Ascending aorta (tissue), 2 donors: ENCODE measurements at regions not wholly inside any gene's neighbourhood (a gene's known extent, or its start where the extent isn't known, plus 50 kb on each side); places are given as distances from the start of the nearest gene placed in this dataset.

Source experiments
- DNase-seq, 2 donors: peaks; one replicate each; pipeline ENCODE4 v3.0.0-alpha.2; 2019; ENCODE audit warnings: low spot score in 2 of 2
- H3K27ac ChIP-seq, 2 donors: fragments of 200-600 bp; sonication (generic); one replicate each; pipeline ENCODE4 v1.5.1; 2016 to 2017; ENCODE audit warnings: mild to moderate bottlenecking in 1 of 2
- H3K27me3 ChIP-seq: fragments of 200-600 bp; sonication (generic); one replicate; pipeline ENCODE4 v1.5.1; 2017
- H3K36me3 ChIP-seq, 2 donors: fragments of 200-600 bp; sonication (generic); one replicate each; pipeline ENCODE4 v1.5.1; 2016
- H3K4me1 ChIP-seq, 2 donors: fragments of 200-600 bp; sonication (generic); one replicate each; pipeline ENCODE4 v1.5.1; 2016 to 2017; ENCODE audit warnings: mild to moderate bottlenecking in 1 of 2
- H3K4me3 ChIP-seq, 2 donors: fragments of 200-600 bp; sonication (generic); one replicate each; pipeline ENCODE4 v1.5.1; 2016 to 2017; ENCODE audit warnings: mild to moderate bottlenecking in 1 of 2
- H3K9me3 ChIP-seq, 2 donors: fragments of 200-600 bp; sonication (generic); one replicate each; pipeline ENCODE4 v1.5.1; 2016
- CTCF ChIP-seq, 3 experiments: fragments of 200-600 bp in 2 of 3; fragments of 450-650 bp in 1 of 3; sonication (generic) in 2 of 3; IDR thresholded peaks; one replicate each; pipeline ENCODE4 v1.5.1; 2016 to 2019; ENCODE audit warnings: antibody characterized with exemption in 3 of 3, mild to moderate bottlenecking in 1 of 3, moderate library complexity in 1 of 3
- intact Hi-C: fragments of 100-400 bp; cut with DNase I; formaldehyde crosslinking; loops from one replicate; pipeline ENCODE4 v1.15.1; 2023

- intact Hi-C loops: no loop called here
Observed at GRCh38 chr18:38087538-38087937, 521.9 kb upstream of the CELF4 start.

GRCh38 chr18:38081516-38081915, 515.9 kb upstream of the CELF4 start:
- Histone ChIP-seq H3K27ac (no peak overlapping the region), H3K9me3 (no peaks in the 10 kb centered on the region), H3K27me3 (no peaks in the 10 kb centered on the region), H3K36me3 (no peaks in the 10 kb centered on the region), H3K4me1 (no peaks in the 10 kb centered on the region), H3K4me3 (no peak overlapping the region)
- no peak for TF ChIP-seq CTCF (IDR thresholded peaks at IDR 0.05)
- no peak for DNase-seq
- intact Hi-C loops: no loop called here

More at GRCh38 chr18:38087538-38087937, 521.9 kb upstream of the CELF4 start:
- TF ChIP-seq CTCF (IDR thresholded peaks at IDR 0.05): no peak
- Histone ChIP-seq H3K4me1 (no peaks in the 10 kb centered on the region), H3K4me3 (no peak overlapping the region), H3K27me3 (no peaks in the 10 kb centered on the region), H3K27ac (no peak overlapping the region), H3K36me3 (no peaks in the 10 kb centered on the region), H3K9me3 (no peaks in the 10 kb centered on the region)
- no peak for DNase-seq

GRCh38 chr18:38077229-38077628, 511.6 kb upstream of the CELF4 start:
- H3K27me3 ChIP-seq: no peaks in the 10 kb centered on the region
- H3K9me3 ChIP-seq: no peaks in the 10 kb centered on the region
- intact Hi-C loops: no loop called here
- H3K36me3 ChIP-seq: no peaks in the 10 kb centered on the region
- no peak overlapping the region for H3K27ac ChIP-seq
- H3K4me1 ChIP-seq: no peaks in the 10 kb centered on the region
- no peak for TF ChIP-seq CTCF (IDR thresholded peaks at IDR 0.05)
- no peak for DNase-seq
- no peak overlapping the region for H3K4me3 ChIP-seq

GRCh38 chr18:38076346-38077070, 510.9 kb upstream of the CELF4 start:
- no peaks in the 10 kb centered on the region for H3K4me1 ChIP-seq
- no peak overlapping the region for H3K4me3 ChIP-seq
- intact Hi-C loops: no loop called here
- no peak for TF ChIP-seq CTCF (IDR thresholded peaks at IDR 0.05)
- H3K36me3 ChIP-seq: no peaks in the 10 kb centered on the region
- no peak overlapping the region for H3K27ac ChIP-seq
- H3K27me3 ChIP-seq: no peaks in the 10 kb centered on the region
- no peak for DNase-seq
- H3K9me3 ChIP-seq: no peaks in the 10 kb centered on the region

- H3K27ac ChIP-seq: no peak overlapping the region
- TF ChIP-seq CTCF (IDR thresholded peaks at IDR 0.05): no peak
- DNase-seq: no peak
- no peaks in the 10 kb centered on the region for H3K9me3 ChIP-seq
- no peak overlapping the region for H3K4me3 ChIP-seq
- intact Hi-C loops: no loop called here
- H3K4me1 ChIP-seq: no peaks in the 10 kb centered on the region
- H3K27me3 ChIP-seq: no peaks in the 10 kb centered on the region
- no peaks in the 10 kb centered on the region for H3K36me3 ChIP-seq
Observed at GRCh38 chr18:38074298-38074876, 508.8 kb upstream of the CELF4 start.
